ELF-1 (cell line): ENCODE measurements at regions not wholly inside any gene's neighbourhood (a gene's known extent, or its start where the extent isn't known, plus 50 kb on each side); places are given as distances from the start of the nearest gene placed in this dataset.
A peak's percentile ranks its signal among the peaks of the same experiment; 100 is the strongest.

Source experiments
- DNase-seq: peaks from one replicate; pipeline ENCODE4 v3.0.0-alpha.2; 2016; ENCODE audit warnings: low read depth, low spot score

GRCh38 chr18:27483276-27483675 is 298.2 kb upstream of the CHST9 start:
- peak; percentile 27 for DNase-seq

- DNase-seq, result no peak
Measured at GRCh38 chr18:27478459-27478858, 293.4 kb upstream of the CHST9 start.

GRCh38 chr18:27473318-27473717 is 288.2 kb upstream of the CHST9 start:
- DNase-seq, result no peak

GRCh38 chr18:27467073-27467472 is 282.0 kb upstream of the CHST9 start:
- no peak for DNase-seq

- no peak for DNase-seq
Measured at GRCh38 chr18:27461957-27462356, 276.8 kb upstream of the CHST9 start.

- no peak for DNase-seq
Measured at GRCh38 chr18:27449104-27449503, 264.0 kb upstream of the CHST9 start.

GRCh38 chr18:27447930-27448329 is 262.8 kb upstream of the CHST9 start:
- DNase-seq, result no peak

GRCh38 chr18:27447451-27447881 is 262.4 kb upstream of the CHST9 start:
- peak; percentile 4 for DNase-seq

GRCh38 chr18:27430595-27430994 is 245.5 kb upstream of the CHST9 start:
- DNase-seq, result no peak

- no peak for DNase-seq
Measured at GRCh38 chr18:27428716-27429475, 243.8 kb upstream of the CHST9 start.

GRCh38 chr18:27428120-27428519 is 243.0 kb upstream of the CHST9 start:
- peak; percentile 11 for DNase-seq

GRCh38 chr18:27423581-27423980 is 238.5 kb upstream of the CHST9 start:
- DNase-seq, result no peak

- no peak for DNase-seq
Measured at GRCh38 chr18:27419646-27420045, 234.5 kb upstream of the CHST9 start.

GRCh38 chr18:27415495-27415894 is 230.4 kb upstream of the CHST9 start:
- no peak for DNase-seq

- no peak for DNase-seq
Measured at GRCh38 chr18:27414682-27415081, 229.6 kb upstream of the CHST9 start.

GRCh38 chr18:27413495-27414401 is 228.6 kb upstream of the CHST9 start:
- no peak for DNase-seq

GRCh38 chr18:27412556-27412955 is 227.4 kb upstream of the CHST9 start:
- no peak for DNase-seq

- DNase-seq, result no peak
Measured at GRCh38 chr18:27411911-27412310, 226.8 kb upstream of the CHST9 start.

GRCh38 chr18:27411013-27411412 is 225.9 kb upstream of the CHST9 start:
- no peak for DNase-seq

- peak; percentile 6 for DNase-seq
Measured at GRCh38 chr18:27404855-27405254, 219.7 kb upstream of the CHST9 start.

- peak; percentile 69 for DNase-seq
Measured at GRCh38 chr18:27400001-27400400, 214.9 kb upstream of the CHST9 start.

- DNase-seq, result no peak
Measured at GRCh38 chr18:27395752-27396151, 210.6 kb upstream of the CHST9 start.

- no peak for DNase-seq
Measured at GRCh38 chr18:27394687-27395086, 209.6 kb upstream of the CHST9 start.
